DND-41 (cell line): ENCODE measurements at regions not wholly inside any gene's neighbourhood (a gene's known extent, or its start where the extent isn't known, plus 50 kb on each side); places are given as distances from the start of the nearest gene placed in this dataset.

Experiments used
- CTCF ChIP-seq: IDR thresholded peaks from 2 replicates; pipeline ENCODE4 v1.5.1; 2012; ENCODE audit warnings: borderline replicate concordance, low read length, moderate library complexity, mild to moderate bottlenecking; ENCODE audit not compliant: poor library complexity, severe bottlenecking; ENCODE audit errors: extremely low read depth
- EZH2 ChIP-seq: IDR thresholded peaks from 3 replicates; pipeline ENCODE4 v1.6.1; 2012; ENCODE audit warnings: borderline replicate concordance, low read depth, mild to moderate bottlenecking, moderate library complexity, low read length, inconsistent platforms; ENCODE audit not compliant: severe bottlenecking

GRCh38 chr20:24411834-24412216 lies 57.6 kb upstream of the SYNDIG1 start:
- no peak for TF ChIP-seq CTCF
- TF ChIP-seq EZH2, result no peak
